Stimulated activated CD4-positive, alpha-beta T cell treated with anti-CD3 and anti-CD28 coated beads, Interleukin-2, amount 100 ng/mL, for 48 hours (primary cell): ENCODE measurements at regions not wholly inside any gene's neighbourhood (a gene's known extent, or its start where the extent isn't known, plus 50 kb on each side); places are given as distances from the start of the nearest gene placed in this dataset.

Experiments used
- DNase-seq, 2 donors: peaks; one replicate each; pipeline ENCODE4 v3.0.0-alpha.2; 2020

- no peak for DNase-seq
These were observed 68.5 kb upstream of the FREM2 start for GRCh38 chr13:38618336-38618735.

GRCh38 chr13:38618881-38619280 is 68.0 kb upstream of the FREM2 start:
- no peak for DNase-seq

GRCh38 chr13:38620876-38621275 is 66.0 kb upstream of the FREM2 start:
- no peak for DNase-seq

DNA sequence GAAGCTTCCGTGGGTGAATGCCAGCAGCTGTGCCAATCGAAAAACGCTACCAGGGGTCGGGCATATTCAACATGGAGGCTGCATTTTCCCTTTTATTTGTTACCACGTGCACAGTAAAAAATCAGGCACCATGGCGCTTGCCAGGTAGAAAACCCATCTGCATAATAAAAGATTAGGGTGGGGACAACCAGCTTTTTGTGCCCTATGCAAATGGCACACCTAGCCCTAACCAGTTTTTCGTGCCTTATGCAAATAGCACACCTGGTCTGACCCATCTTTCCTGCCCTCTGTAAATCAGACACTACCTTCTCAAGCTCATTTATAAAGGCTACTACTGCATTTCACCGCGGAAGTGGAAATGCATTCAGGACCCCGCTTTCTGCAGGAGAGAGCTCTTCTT is 62.1 kb upstream of the FREM2 start:
- DNase-seq, result no peak

DNA sequence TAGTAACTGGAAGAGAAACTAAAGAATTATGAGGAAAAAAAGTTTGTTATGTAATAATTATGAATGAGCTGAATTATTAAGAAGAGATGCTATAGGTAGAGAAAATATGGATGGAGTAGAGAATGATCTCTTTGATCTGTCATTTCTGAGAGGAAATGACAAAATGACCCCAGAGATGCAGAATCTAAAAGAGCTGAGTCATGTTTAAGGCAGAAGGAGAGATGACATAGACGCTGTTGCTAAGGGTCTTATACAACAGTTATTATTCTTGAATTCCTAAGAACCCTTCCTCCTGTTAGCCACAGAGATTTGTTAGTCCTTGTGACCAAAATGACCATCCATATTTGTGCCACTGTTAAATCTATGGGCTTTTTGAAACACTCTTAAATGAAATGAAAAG is 58.3 kb upstream of the FREM2 start:
- DNase-seq, result no peak

DNA sequence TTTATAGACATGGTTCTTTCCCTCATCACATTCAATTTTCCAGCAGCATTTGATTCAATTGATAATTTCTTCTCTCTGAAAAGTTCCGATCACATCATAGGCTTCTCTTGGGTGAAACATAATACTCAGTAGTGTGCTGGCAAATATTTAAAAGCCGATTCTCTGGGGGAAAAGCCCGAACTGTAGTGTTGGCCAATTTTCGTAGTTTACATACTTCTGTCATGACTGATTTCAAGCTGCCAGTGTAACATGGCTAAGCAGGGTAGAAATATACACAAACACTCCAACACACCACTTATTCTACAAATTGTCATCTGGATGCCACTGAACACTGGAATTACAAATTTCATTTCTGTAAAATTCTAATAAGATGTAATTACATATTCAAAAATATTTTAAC is 56.1 kb upstream of the FREM2 start:
- DNase-seq, result no peak

DNA sequence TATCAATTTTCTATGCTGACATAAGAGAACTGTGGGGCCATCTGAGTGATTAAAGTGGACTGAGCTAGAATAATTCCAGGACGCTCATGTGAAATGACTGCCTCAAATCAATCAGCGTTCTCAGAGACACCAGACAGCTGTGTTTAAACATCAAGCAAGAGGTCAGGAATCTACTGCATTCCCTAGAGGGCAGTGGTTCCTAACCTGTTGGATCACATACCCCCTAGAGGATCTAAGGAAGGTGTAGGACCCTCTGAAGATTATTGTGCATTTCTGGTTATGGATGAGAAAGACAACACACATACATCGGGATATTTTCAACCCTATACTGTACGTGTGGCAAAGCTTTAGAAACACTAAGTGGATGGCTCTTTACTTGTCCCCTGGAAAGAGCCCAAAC is 51.8 kb upstream of the FREM2 start:
- DNase-seq, result no peak

GRCh38 chr13:38636073-38636472 is 50.8 kb upstream of the FREM2 start:
- no peak for DNase-seq

GRCh38 chr13:38636761-38637160 is 50.1 kb upstream of the FREM2 start:
- no peak for DNase-seq
